Naive B cell (primary cell): ENCODE measurements at regions not wholly inside any gene's neighbourhood (a gene's known extent, or its start where the extent isn't known, plus 50 kb on each side); places are given as distances from the start of the nearest gene placed in this dataset.

Experiments
- ATAC-seq, 2 donors: fragments of 150-1000 bp; cut with Tn5 transposase; 2 replicates each; pipeline ENCODE4 v1.10.0; 2021; ENCODE audit warnings: low read depth in 2 of 2, mild to moderate bottlenecking in 2 of 2, moderate library complexity in 2 of 2
- DNase-seq: peaks from one replicate; pipeline ENCODE4 v3.0.0; 2022
- H3K27ac Mint-ChIP-seq, 6 donors: one replicate each; pipeline ENCODE4 v1.8.0; 2020 to 2022; ENCODE audit warnings: mild to moderate bottlenecking in 6 of 6, mixed read lengths in 6 of 6, moderate library complexity in 5 of 6, inconsistent platforms in 2 of 6
- H3K27me3 Mint-ChIP-seq, 3 donors: one replicate each; pipeline ENCODE4 v1.8.0; 2021 to 2022; ENCODE audit warnings: mixed read lengths in 3 of 3, mild to moderate bottlenecking in 1 of 3
- H3K36me3 Mint-ChIP-seq, 2 donors: one replicate each; pipeline ENCODE4 v1.8.0; 2020 to 2022; ENCODE audit warnings: mixed read lengths in 2 of 2, inconsistent platforms in 1 of 2, mild to moderate bottlenecking in 1 of 2
- H3K4me1 Mint-ChIP-seq, 3 donors: one replicate each; pipeline ENCODE4 v1.8.0; 2020 to 2022; ENCODE audit warnings: mixed read lengths in 3 of 3, inconsistent platforms in 1 of 3, mild to moderate bottlenecking in 1 of 3, moderate library complexity in 1 of 3
- H3K4me3 Mint-ChIP-seq, 8 donors: one replicate each; pipeline ENCODE4 v1.8.0; 2020 to 2022; ENCODE audit warnings: mild to moderate bottlenecking in 8 of 8, mixed read lengths in 8 of 8, moderate library complexity in 8 of 8, inconsistent platforms in 2 of 8
- H3K9me3 Mint-ChIP-seq, 7 donors: one replicate each; pipeline ENCODE4 v1.8.0; 2020 to 2022; ENCODE audit warnings: mixed read lengths in 7 of 7, mild to moderate bottlenecking in 5 of 7, inconsistent platforms in 2 of 7, moderate library complexity in 1 of 7

GRCh38 chr9:79501546-79501945 is 70.2 kb upstream of the TLE4 start:
- DNase-seq: no peak
- Mint-ChIP-seq H3K27me3 (peaks cover 0 to 10% (median 9%) of the 10 kb centered on the region in 3 donors), H3K9me3 (peaks cover 0 to 6% (median 2%) of the 10 kb centered on the region in 7 donors), H3K36me3 (peaks cover 0 to 9% of the 10 kb centered on the region in 2 donors), H3K27ac (no peak overlapping the region), H3K4me3 (no peak overlapping the region), H3K4me1 (no peaks in the 10 kb centered on the region)
- no peak for ATAC-seq

DNA sequence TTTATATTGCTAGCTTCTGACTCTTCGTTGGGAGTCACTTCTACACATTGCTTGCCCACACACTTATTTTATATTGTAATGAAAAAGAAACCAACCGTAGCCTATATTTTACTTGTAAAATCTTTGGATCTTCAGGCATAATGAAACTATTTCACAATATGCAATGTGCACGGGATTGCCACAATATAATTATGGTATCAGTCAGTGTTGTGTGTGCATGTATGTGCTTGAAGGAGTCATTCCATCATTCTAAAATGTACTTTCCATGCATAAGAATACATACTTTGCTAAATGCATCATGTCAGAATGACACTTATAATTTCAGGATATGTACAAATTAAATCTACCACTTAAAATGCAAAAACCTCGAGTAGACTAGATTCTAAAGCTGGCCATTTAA is 64.0 kb upstream of the TLE4 start:
- ATAC-seq (no peak), DNase-seq (no peak)
- Mint-ChIP-seq H3K9me3 (no peaks in the 10 kb centered on the region), H3K36me3 (no peaks in the 10 kb centered on the region), H3K4me3 (no peak overlapping the region), H3K4me1 (no peaks in the 10 kb centered on the region), H3K27ac (no peak overlapping the region), H3K27me3 (no peaks in the 10 kb centered on the region)

GRCh38 chr9:79512251-79512650 is 59.5 kb upstream of the TLE4 start:
- no peaks in the 10 kb centered on the region for H3K9me3 Mint-ChIP-seq
- H3K4me1 Mint-ChIP-seq: no peaks in the 10 kb centered on the region
- no peak overlapping the region for H3K4me3 Mint-ChIP-seq
- no peak for ATAC-seq
- DNase-seq: no peak
- H3K27me3 Mint-ChIP-seq: no peaks in the 10 kb centered on the region
- no peaks in the 10 kb centered on the region for H3K36me3 Mint-ChIP-seq
- H3K27ac Mint-ChIP-seq: no peak overlapping the region
